ENCODE measurements at regions not wholly inside any gene's neighbourhood (a gene's known extent, or its start where the extent isn't known, plus 50 kb on each side); places are given as distances from the start of the nearest gene placed in this dataset.

GRCh38 chr1:228997721-228998144, 262.5 kb downstream of the RHOU start (continued):
- TF ChIP-seq HOMEZ (CRISPR knock-in tag; IDR thresholded peaks at IDR 0.05; ENCODE audit: low read depth) (no peak), PRDM10 (CRISPR knock-in tag; IDR thresholded peaks at IDR 0.05; ENCODE audit: low read depth) (no peak), PHB2 (IDR thresholded peaks at IDR 0.05; ENCODE audit: partially characterized antibody) (no peak), MATR3 (CRISPR knock-in tag; IDR thresholded peaks at IDR 0.05) (no peak), JARID2 (CRISPR knock-in tag; IDR thresholded peaks at IDR 0.05; ENCODE audit: insufficient replicate concordance) (no peak), ATF1 (CRISPR knock-in tag; IDR thresholded peaks at IDR 0.05) (peak; percentile 40; the same call in 1 of the 2 replicates), SYNCRIP (IDR thresholded peaks at IDR 0.05; ENCODE audit: insufficient read depth, low read depth, low read length) (no peak), ZBTB26 (CRISPR knock-in tag; IDR thresholded peaks at IDR 0.05; ENCODE audit: borderline replicate concordance) (no peak), TCF7 (IDR thresholded peaks at IDR 0.05; ENCODE audit: low read depth) (peak; percentile 42), FOXK1 (CRISPR knock-in tag; IDR thresholded peaks at IDR 0.05; ENCODE audit: borderline replicate concordance, low read depth) (no peak), SRSF1 (optimal IDR thresholded peaks at IDR 0.05; ENCODE audit: low read depth, low read length) (no peak), PCBP2 (optimal IDR thresholded peaks at IDR 0.05; ENCODE audit: low read depth, low read length, poor library complexity, severe bottlenecking) (no peak), ZNF138 (CRISPR knock-in tag; IDR thresholded peaks at IDR 0.05; ENCODE audit: low read depth) (no peak), MNT (IDR thresholded peaks at IDR 0.05) (no peak), PRPF4 (IDR thresholded peaks at IDR 0.05; ENCODE audit: low read depth, low read length, poor library complexity, severe bottlenecking) (no peak), ZBTB49 (CRISPR knock-in tag; IDR thresholded peaks at IDR 0.05; ENCODE audit: borderline replicate concordance) (no peak), ZNF841 (CRISPR knock-in tag; IDR thresholded peaks at IDR 0.05; ENCODE audit: borderline replicate concordance) (no peak), SMAD3 (CRISPR knock-in tag; IDR thresholded peaks at IDR 0.05) (no peak), KAT8 (CRISPR knock-in tag; IDR thresholded peaks at IDR 0.05) (0 out of 2 replicates have a peak, but pooled peaks have one; percentile 14), ZNF773 (CRISPR knock-in tag; IDR thresholded peaks at IDR 0.05; ENCODE audit: borderline replicate concordance) (no peak), SNRNP70 (IDR thresholded peaks at IDR 0.05; ENCODE audit: low read depth, low read length) (no peak)

Data from HepG2 (cell line).